CD14-positive monocyte (primary cell): ENCODE measurements at regions not wholly inside any gene's neighbourhood (a gene's known extent, or its start where the extent isn't known, plus 50 kb on each side); places are given as distances from the start of the nearest gene placed in this dataset.

Experiments used
- DNase-seq, 3 donors: peaks; one replicate each; pipeline ENCODE4 v3.0.0-alpha.2; 2011 to 2022
- H2AFZ ChIP-seq: 2 replicates; pipeline ENCODE4 v1.6.0; 2012; ENCODE audit warnings: mild to moderate bottlenecking, low read depth, low read length, inconsistent platforms; ENCODE audit not compliant: insufficient read depth, poor library complexity, severe bottlenecking
- H3K27ac ChIP-seq, 2 donors: 1 replicate in 1 of 2; 2 replicates in 1 of 2; pipeline ENCODE4 v1.5.1; 2012 to 2013; ENCODE audit warnings: low read length in 2 of 2, control low read depth in 1 of 2, inconsistent platforms in 1 of 2, low read depth in 1 of 2, mild to moderate bottlenecking in 1 of 2
- H3K27me3 ChIP-seq, 2 donors: one replicate each; pipeline versions ENCODE4 v1.6.0 to v1.6.1; 2011 to 2013; ENCODE audit warnings: low read length in 2 of 2; ENCODE audit not compliant: control insufficient read depth in 2 of 2, insufficient read depth in 2 of 2
- H3K36me3 ChIP-seq, 2 donors: replicated peaks in 1 of 2; 1 replicate in 1 of 2; 2 replicates in 1 of 2; pipeline versions ENCODE4 v1.5.1 to v1.6.1; 2012 to 2013; ENCODE audit warnings: low read length in 2 of 2, control low read depth in 1 of 2, inconsistent platforms in 1 of 2, mild to moderate bottlenecking in 1 of 2; ENCODE audit not compliant: insufficient read depth in 2 of 2, control insufficient read depth in 1 of 2
- H3K4me1 ChIP-seq, 2 donors: 1 replicate in 1 of 2; 2 replicates in 1 of 2; pipeline versions ENCODE4 v1.5.1 to v1.6.1; 2012 to 2013; ENCODE audit warnings: low read length in 2 of 2, control low read depth in 1 of 2, inconsistent platforms in 1 of 2, mild to moderate bottlenecking in 1 of 2, moderate library complexity in 1 of 2; ENCODE audit not compliant: insufficient read depth in 2 of 2, control insufficient read depth in 1 of 2
- H3K4me2 ChIP-seq: replicated peaks from 2 replicates; pipeline ENCODE3; 2012; ENCODE audit warnings: low read length, moderate library complexity, mild to moderate bottlenecking; ENCODE audit not compliant: poor library complexity, severe bottlenecking; ENCODE audit errors: extremely low read depth
- H3K4me3 ChIP-seq, 3 experiments: fragments of 200-600 bp in 1 of 3; sonication (generic) in 1 of 3; replicated peaks in 1 of 3; 1 replicate in 2 of 3; 2 replicates in 1 of 3; pipeline ENCODE4 v1.5.1; 2011 to 2013; ENCODE audit warnings: low read length in 3 of 3, mild to moderate bottlenecking in 3 of 3, control low read depth in 2 of 3, low read depth in 2 of 3, inconsistent platforms in 1 of 3, moderate library complexity in 1 of 3
- H3K79me2 ChIP-seq: 2 replicates; pipeline ENCODE4 v1.6.0; 2012; ENCODE audit warnings: mild to moderate bottlenecking, control low read depth, inconsistent platforms, low read length, moderate library complexity; ENCODE audit not compliant: insufficient read depth
- H3K9ac ChIP-seq: 2 replicates; pipeline ENCODE4 v1.6.0; 2017; ENCODE audit warnings: low read length, mild to moderate bottlenecking; ENCODE audit not compliant: insufficient read depth, poor library complexity, severe bottlenecking
- H3K9me3 ChIP-seq, 2 donors: replicated peaks in 1 of 2; 1 replicate in 1 of 2; 2 replicates in 1 of 2; pipeline versions ENCODE4 v1.5.1 to v1.6.1; 2012 to 2013; ENCODE audit warnings: low read length in 2 of 2, control low read depth in 1 of 2; ENCODE audit not compliant: control insufficient read depth in 1 of 2, insufficient read depth in 1 of 2
- H4K20me1 ChIP-seq: 2 replicates; pipeline ENCODE4 v1.6.0; 2012; ENCODE audit warnings: mild to moderate bottlenecking, low read length, control low read depth, moderate library complexity; ENCODE audit not compliant: insufficient read depth
- H3K27ac Mint-ChIP-seq, 7 donors: one replicate each; pipeline ENCODE4 v1.8.0; 2020; ENCODE audit warnings: mild to moderate bottlenecking in 7 of 7, mixed read lengths in 7 of 7, moderate library complexity in 6 of 7, inconsistent platforms in 2 of 7
- H3K27me3 Mint-ChIP-seq, 3 donors: one replicate each; pipeline ENCODE4 v1.8.0; 2021 to 2022; ENCODE audit warnings: low read depth in 3 of 3, mild to moderate bottlenecking in 3 of 3, mixed read lengths in 3 of 3, moderate library complexity in 3 of 3, inconsistent platforms in 1 of 3
- H3K36me3 Mint-ChIP-seq, 2 donors: one replicate each; pipeline ENCODE4 v1.8.0; 2020; ENCODE audit warnings: mixed read lengths in 2 of 2, inconsistent platforms in 1 of 2, mild to moderate bottlenecking in 1 of 2
- H3K4me1 Mint-ChIP-seq: one replicate; pipeline ENCODE4 v1.8.0; 2020; ENCODE audit warnings: mild to moderate bottlenecking, mixed read lengths
- H3K4me3 Mint-ChIP-seq, 2 donors: one replicate each; pipeline ENCODE4 v1.8.0; 2020; ENCODE audit warnings: mild to moderate bottlenecking in 2 of 2, mixed read lengths in 2 of 2, moderate library complexity in 1 of 2
- H3K9me3 Mint-ChIP-seq, 7 donors: one replicate each; pipeline ENCODE4 v1.8.0; 2020 to 2022; ENCODE audit warnings: mixed read lengths in 7 of 7, mild to moderate bottlenecking in 6 of 7, moderate library complexity in 6 of 7, inconsistent platforms in 2 of 7
- WGBS: methylation state at CpG from one replicate; pipeline ENCODE4 v1.1.5; 2013; ENCODE audit warnings: missing lambda C conversion rate; ENCODE audit not compliant: insufficient coverage; 5-methylcytosine and 5-hydroxymethylcytosine counted together
- intact Hi-C, 2 donors: fragments of 100-400 bp; cut with micrococcal nuclease; formaldehyde crosslinking; loops; one replicate each; pipeline versions ENCODE4 v1.15.0 to v1.15.1; 2023
- TF ChIP-seq, protein P1 (sequence below): fragments of 200-600 bp; IDR thresholded peaks from one replicate; pipeline ENCODE4 v1.8.0; 2022; ENCODE audit warnings: antibody characterized with exemption, mild to moderate bottlenecking

- 78% methylated on average over 2 of the region's 4 CpGs for WGBS
- intact Hi-C loops = no loop called here
These were observed 64.4 kb upstream of the KCNG1 start for GRCh38 chr20:51087266-51087665.

GRCh38 chr20:51085769-51086168, 62.9 kb upstream of the KCNG1 start:
- H3K27me3 ChIP-seq = peaks cover 8 to 14% of the 10 kb centered on the region in 2 donors
- TF ChIP-seq, protein P1, sequence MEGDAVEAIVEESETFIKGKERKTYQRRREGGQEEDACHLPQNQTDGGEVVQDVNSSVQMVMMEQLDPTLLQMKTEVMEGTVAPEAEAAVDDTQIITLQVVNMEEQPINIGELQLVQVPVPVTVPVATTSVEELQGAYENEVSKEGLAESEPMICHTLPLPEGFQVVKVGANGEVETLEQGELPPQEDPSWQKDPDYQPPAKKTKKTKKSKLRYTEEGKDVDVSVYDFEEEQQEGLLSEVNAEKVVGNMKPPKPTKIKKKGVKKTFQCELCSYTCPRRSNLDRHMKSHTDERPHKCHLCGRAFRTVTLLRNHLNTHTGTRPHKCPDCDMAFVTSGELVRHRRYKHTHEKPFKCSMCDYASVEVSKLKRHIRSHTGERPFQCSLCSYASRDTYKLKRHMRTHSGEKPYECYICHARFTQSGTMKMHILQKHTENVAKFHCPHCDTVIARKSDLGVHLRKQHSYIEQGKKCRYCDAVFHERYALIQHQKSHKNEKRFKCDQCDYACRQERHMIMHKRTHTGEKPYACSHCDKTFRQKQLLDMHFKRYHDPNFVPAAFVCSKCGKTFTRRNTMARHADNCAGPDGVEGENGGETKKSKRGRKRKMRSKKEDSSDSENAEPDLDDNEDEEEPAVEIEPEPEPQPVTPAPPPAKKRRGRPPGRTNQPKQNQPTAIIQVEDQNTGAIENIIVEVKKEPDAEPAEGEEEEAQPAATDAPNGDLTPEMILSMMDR = no peak
- no peak for DNase-seq
- H3K9me3 Mint-ChIP-seq = peaks cover 0 to 3% (median 0%) of the 10 kb centered on the region in 7 donors
- H3K4me3 ChIP-seq = no peak overlapping the region
- no peak overlapping the region for H3K9ac ChIP-seq
- no peaks in the 10 kb centered on the region for H3K79me2 ChIP-seq
- WGBS = no CpG with 5 or more reads among the region's 4 CpGs
- no peak overlapping the region for H2AFZ ChIP-seq
- no peaks in the 10 kb centered on the region for H3K36me3 Mint-ChIP-seq
- no peaks in the 10 kb centered on the region for H4K20me1 ChIP-seq
- intact Hi-C loops = no loop called here
- H3K27ac Mint-ChIP-seq = no peak overlapping the region
- no peaks in the 10 kb centered on the region for H3K9me3 ChIP-seq
- no peak overlapping the region for H3K4me2 ChIP-seq
- H3K4me3 Mint-ChIP-seq = no peak overlapping the region
- no peaks in the 10 kb centered on the region for H3K4me1 ChIP-seq
- no peaks in the 10 kb centered on the region for H3K4me1 Mint-ChIP-seq
- H3K27me3 Mint-ChIP-seq = peaks cover 6 to 37% (median 9%) of the 10 kb centered on the region in 3 donors
- no peak overlapping the region for H3K27ac ChIP-seq
- no peaks in the 10 kb centered on the region for H3K36me3 ChIP-seq

More at GRCh38 chr20:51087266-51087665, 64.4 kb upstream of the KCNG1 start:
- no peak overlapping the region for H3K27ac Mint-ChIP-seq
- TF ChIP-seq, protein P1 = no peak
- peaks cover 23 to 27% of the 10 kb centered on the region in 2 donors for H3K27me3 ChIP-seq
- H3K36me3 Mint-ChIP-seq = no peaks in the 10 kb centered on the region
- no peak overlapping the region for H3K4me3 ChIP-seq
- H3K9ac ChIP-seq = no peak overlapping the region
- H3K9me3 ChIP-seq = no peaks in the 10 kb centered on the region
- no peak overlapping the region for H3K4me2 ChIP-seq
- no peaks in the 10 kb centered on the region for H4K20me1 ChIP-seq
- no peak overlapping the region for H2AFZ ChIP-seq
- no peaks in the 10 kb centered on the region for H3K4me1 ChIP-seq
- H3K4me3 Mint-ChIP-seq = no peak overlapping the region
- H3K4me1 Mint-ChIP-seq = peaks cover 6% of the 10 kb centered on the region
- H3K9me3 Mint-ChIP-seq = peaks cover 0 to 3% (median 0%) of the 10 kb centered on the region in 7 donors
- H3K27me3 Mint-ChIP-seq = peaks cover 16 to 49% (median 23%) of the 10 kb centered on the region in 3 donors
- H3K79me2 ChIP-seq = no peaks in the 10 kb centered on the region
- DNase-seq = no peak
- H3K27ac ChIP-seq = no peak overlapping the region
- H3K36me3 ChIP-seq = no peaks in the 10 kb centered on the region
